ENCODE measurements at regions not wholly inside any gene's neighbourhood (a gene's known extent, or its start where the extent isn't known, plus 50 kb on each side); places are given as distances from the start of the nearest gene placed in this dataset.
"Not testable (repeated sequence)": the region's sequence is repeated elsewhere in the genome, so short reads cannot be mapped to it uniquely, and the experiment has no call there.

DNA sequence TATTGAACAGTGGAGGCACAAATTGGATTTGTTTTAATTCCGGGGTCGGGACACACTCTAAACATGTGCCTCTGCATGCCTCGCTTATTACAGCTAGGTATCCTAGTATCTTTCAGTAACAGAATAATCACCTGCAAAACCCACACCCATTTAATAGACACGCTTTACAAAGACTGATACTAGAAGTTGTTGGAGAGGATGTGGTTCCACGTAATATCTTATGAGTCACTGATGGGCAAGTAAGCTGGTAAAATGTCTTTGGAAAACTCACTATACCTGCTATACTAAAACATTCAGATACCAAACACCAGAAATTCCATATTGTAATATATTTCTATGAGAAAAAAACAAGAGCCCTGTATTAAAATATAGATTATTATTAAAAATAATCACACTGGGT is 84.0 kb downstream of the GGTLC2 start:
- Mint-ChIP-seq H3K4me1 (ENCODE audit: low read depth) (peaks cover 12% of the 10 kb centered on the region), H3K4me3 (no peak overlapping the region)

DNA sequence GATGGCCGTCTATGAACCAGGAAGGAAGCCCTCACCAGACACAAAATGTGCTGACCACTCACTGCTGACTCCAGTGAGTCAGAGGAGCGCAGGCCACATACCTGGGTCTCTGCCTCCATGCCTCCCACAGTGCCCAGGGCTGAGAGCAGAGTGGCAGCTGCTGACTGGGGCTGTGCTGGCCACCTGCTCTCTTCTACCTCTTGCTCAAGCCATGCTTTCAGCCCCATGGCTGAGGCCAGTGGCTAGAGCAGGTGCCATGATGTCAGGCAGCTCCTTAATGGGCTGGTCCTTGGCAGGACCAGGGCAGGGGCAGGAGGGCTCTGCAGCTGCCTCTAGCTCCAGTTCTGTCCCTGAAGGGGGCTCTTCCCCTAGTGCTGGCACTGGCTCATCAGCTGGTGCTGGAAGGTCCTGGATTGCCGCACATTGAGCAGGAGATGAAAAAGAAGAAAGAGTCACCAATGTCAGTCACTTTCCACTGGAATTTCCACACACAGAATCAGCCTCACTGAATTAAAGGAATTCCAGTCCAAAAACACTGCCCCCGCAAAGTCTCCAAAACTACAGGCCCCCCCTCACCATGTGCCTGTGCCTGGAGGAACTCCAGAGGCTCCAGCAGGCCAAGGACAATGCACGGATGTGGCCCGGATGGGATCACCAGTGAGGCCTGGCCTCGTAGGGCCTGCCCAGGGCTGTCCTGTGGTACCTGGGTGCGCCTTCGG is 86.4 kb downstream of the GGTLC2 start:
- intact Hi-C loops (cut with micrococcal nuclease): no loop called here
- Mint-ChIP-seq H3K27me3 (peaks cover 5% of the 10 kb centered on the region), H3K9me3 (no peaks in the 10 kb centered on the region), H3K27ac (no peak overlapping the region), H3K4me3 (no peak overlapping the region), H3K4me1 (ENCODE audit: low read depth) (peaks cover 19% of the 10 kb centered on the region), H3K36me3 (ENCODE audit: low read depth) (no peaks in the 10 kb centered on the region)
- DNase-seq: no peak
- TF ChIP-seq, protein P1, sequence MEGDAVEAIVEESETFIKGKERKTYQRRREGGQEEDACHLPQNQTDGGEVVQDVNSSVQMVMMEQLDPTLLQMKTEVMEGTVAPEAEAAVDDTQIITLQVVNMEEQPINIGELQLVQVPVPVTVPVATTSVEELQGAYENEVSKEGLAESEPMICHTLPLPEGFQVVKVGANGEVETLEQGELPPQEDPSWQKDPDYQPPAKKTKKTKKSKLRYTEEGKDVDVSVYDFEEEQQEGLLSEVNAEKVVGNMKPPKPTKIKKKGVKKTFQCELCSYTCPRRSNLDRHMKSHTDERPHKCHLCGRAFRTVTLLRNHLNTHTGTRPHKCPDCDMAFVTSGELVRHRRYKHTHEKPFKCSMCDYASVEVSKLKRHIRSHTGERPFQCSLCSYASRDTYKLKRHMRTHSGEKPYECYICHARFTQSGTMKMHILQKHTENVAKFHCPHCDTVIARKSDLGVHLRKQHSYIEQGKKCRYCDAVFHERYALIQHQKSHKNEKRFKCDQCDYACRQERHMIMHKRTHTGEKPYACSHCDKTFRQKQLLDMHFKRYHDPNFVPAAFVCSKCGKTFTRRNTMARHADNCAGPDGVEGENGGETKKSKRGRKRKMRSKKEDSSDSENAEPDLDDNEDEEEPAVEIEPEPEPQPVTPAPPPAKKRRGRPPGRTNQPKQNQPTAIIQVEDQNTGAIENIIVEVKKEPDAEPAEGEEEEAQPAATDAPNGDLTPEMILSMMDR (IDR thresholded peaks at IDR 0.05): no peak
- ChIA-PET CTCF (interaction anchor here (0.9 to 2.4 kb wide), 4 partner anchors 15 to 172 kb away, joined by 3 to 8 read pairs (median 6); partner anchors contain the start of gene PRAME), POLR2A (no interaction called here)
- ATAC-seq: no peak

More for the DNA sequence above, 84.0 kb downstream of the GGTLC2 start:
- H3K27ac Mint-ChIP-seq: no peak overlapping the region
- H3K27me3 Mint-ChIP-seq: peaks cover 5% of the 10 kb centered on the region
- DNase-seq (no peak), ATAC-seq (no peak)
- no peaks in the 10 kb centered on the region for H3K36me3 Mint-ChIP-seq (ENCODE audit: low read depth)
- ChIA-PET CTCF (no interaction called here), POLR2A (no interaction called here)
- intact Hi-C loops (cut with micrococcal nuclease): no loop called here
- TF ChIP-seq, protein P1 (IDR thresholded peaks at IDR 0.05): no peak
- no peaks in the 10 kb centered on the region for H3K9me3 Mint-ChIP-seq

DNA sequence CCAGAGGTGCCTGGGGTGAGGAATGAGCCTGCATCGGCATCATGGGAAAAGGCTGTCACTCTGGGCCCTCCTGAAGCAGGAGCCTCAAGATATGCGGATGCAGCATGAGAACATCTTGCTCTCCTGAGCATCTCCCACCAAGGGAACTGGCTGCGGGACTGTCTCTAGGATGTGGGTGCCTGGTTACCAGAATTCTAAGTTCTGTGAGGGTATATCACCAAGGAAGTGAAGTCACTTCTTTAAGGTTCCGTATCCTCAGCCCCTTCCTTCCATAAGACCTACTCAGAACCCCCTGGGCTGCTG is 86.9 kb downstream of the GGTLC2 start:
- Mint-ChIP-seq H3K9me3 (no peaks in the 10 kb centered on the region), H3K27ac (no peak overlapping the region), H3K36me3 (ENCODE audit: low read depth) (no peaks in the 10 kb centered on the region), H3K27me3 (peaks cover 5% of the 10 kb centered on the region), H3K4me1 (ENCODE audit: low read depth) (peaks cover 19% of the 10 kb centered on the region), H3K4me3 (no peak overlapping the region)
- CTCF ChIA-PET: interaction anchor here (1.8 to 2.4 kb wide), 2 partner anchors 22 kb away, joined by 6 to 8 read pairs; no protein-coding TSS in a partner anchor
- ATAC-seq (no peak), DNase-seq (no peak)
- intact Hi-C loops (cut with micrococcal nuclease): no loop called here
- POLR2A ChIA-PET: no interaction called here
- TF ChIP-seq, protein P1 (IDR thresholded peaks at IDR 0.05): no peak

DNA sequence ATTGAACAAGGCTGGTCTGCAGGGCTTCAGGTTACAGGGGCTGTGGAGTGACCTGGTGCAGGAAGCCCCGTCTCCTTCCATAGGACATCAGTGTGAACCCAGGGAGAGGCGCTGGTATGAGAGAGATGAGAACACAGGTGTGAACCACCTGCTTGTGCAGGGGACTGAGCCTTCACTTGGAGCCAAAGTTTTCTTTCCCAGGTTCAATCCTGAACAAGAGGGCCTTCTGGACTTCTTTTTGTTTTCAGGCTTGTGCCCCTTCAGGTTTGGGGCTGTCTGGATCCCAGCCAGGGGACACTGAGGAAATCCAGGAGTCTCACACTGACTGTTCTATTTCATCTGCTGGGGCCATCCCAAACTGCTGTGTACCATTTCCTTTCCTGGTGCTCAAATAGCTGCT is 88.6 kb downstream of the GGTLC2 start:
- H3K36me3 Mint-ChIP-seq (ENCODE audit: low read depth); DNase-seq; H3K27ac Mint-ChIP-seq; POLR2A ChIA-PET; CTCF ChIA-PET; H3K4me3 Mint-ChIP-seq; intact Hi-C loops (cut with micrococcal nuclease); H3K9me3 Mint-ChIP-seq; H3K27me3 Mint-ChIP-seq; ATAC-seq: not testable (repeated sequence)
- H3K4me1 Mint-ChIP-seq (ENCODE audit: low read depth): peaks cover 18% of the 10 kb centered on the region

DNA sequence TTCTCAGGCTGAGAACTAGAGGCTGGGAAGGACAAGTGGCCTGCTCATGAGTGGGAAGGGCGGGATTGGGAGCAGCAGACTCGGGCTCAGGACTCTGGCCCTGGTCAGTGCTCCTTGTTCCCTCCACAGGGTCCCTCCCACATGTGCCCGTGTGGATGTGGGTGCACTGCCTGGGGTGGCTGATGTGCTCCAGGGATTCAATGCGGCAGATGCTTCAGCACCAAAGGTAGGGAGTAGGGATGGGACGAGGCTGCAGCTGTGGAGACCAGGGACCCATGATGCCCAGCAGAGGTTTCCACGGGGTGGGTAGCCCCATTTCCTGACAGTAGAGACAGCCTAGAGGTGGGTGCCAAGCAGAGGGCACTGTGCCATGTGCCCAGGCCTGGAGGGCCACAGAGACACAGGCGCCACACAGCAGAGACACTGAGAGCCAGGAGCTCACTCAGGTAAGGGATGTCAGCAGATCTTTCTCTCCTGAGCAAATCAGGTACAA is 89.5 kb downstream of the GGTLC2 start:
- H3K36me3 Mint-ChIP-seq (ENCODE audit: low read depth): no peaks in the 10 kb centered on the region
- H3K27ac Mint-ChIP-seq: no peak overlapping the region
- intact Hi-C loops (cut with micrococcal nuclease): no loop called here
- no peaks in the 10 kb centered on the region for H3K9me3 Mint-ChIP-seq
- ATAC-seq (no peak), DNase-seq (no peak)
- H3K4me3 Mint-ChIP-seq: no peak overlapping the region
- TF ChIP-seq, protein P1 (IDR thresholded peaks at IDR 0.05): no peak
- CTCF ChIA-PET: interaction anchor here (1.3 to 1.6 kb wide), 2 partner anchors 12 to 19 kb away, joined by 5 to 8 read pairs; no protein-coding TSS in a partner anchor
- peaks cover 5% of the 10 kb centered on the region for H3K27me3 Mint-ChIP-seq
- peaks cover 13% of the 10 kb centered on the region for H3K4me1 Mint-ChIP-seq (ENCODE audit: low read depth)
- POLR2A ChIA-PET: no interaction called here

DNA sequence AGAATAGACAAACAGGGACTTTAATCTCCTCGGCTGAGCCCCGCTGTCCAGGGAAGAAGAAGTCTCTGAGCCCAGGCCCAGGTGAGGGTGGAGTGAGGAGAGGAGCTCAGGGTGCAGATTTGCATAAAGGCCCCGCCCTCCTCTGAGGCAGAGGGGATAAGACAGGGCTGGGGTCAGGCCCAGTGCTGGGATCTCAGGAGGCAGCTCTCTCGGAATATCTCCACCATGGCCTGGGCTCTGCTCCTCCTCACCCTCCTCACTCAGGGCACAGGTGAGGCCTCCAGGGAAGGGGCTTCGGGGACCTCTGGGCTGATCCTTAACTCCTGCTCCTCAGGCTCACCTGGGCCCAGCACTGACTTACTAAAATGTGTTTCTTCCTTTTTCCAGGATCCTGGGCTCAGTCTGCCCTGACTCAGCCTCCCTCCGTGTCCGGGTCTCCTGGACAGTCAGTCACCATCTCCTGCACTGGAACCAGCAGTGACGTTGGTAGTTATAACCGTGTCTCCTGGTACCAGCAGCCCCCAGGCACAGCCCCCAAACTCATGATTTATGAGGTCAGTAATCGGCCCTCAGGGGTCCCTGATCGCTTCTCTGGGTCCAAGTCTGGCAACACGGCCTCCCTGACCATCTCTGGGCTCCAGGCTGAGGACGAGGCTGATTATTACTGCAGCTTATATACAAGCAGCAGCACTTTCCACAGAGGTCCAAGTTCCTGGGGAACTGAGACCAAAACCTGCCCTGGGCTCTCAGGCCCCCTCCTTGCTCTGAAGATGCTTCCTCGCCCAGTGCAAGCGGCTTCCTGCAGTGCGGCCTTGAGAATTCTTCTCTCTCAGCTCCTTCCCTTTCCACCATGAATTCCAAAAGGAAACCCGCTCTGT is 90.2 kb downstream of the GGTLC2 start:
- not testable (repeated sequence) for ATAC-seq

DNA sequence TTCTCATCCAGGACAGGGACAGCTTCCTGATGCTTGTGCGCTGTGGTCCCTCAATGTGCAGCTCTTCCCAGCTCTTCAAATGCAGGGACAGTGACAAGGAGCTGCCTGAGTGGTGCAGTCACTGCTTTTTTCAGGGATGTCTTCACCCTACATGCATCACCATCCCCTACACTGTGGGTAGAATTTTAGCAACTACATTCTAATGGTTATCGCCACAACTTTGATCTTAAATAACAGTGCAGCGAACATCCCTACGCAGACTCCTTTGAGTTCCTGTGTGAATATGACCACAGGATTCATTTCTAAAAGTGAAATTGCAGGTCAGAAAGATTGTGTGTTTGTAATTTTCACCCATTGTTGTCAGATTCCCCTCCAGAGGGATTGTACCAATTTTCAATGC is 90.9 kb downstream of the GGTLC2 start:
- POLR2A ChIA-PET; H3K27ac Mint-ChIP-seq; intact Hi-C loops (cut with micrococcal nuclease); H3K36me3 Mint-ChIP-seq (ENCODE audit: low read depth); H3K4me3 Mint-ChIP-seq; DNase-seq; H3K27me3 Mint-ChIP-seq; H3K9me3 Mint-ChIP-seq; ATAC-seq: not testable (repeated sequence)
- CTCF ChIA-PET: interaction anchor here (1.6 kb wide), 1 partner anchor 10 kb away, joined by 8 read pairs; no protein-coding TSS in a partner anchor
- H3K4me1 Mint-ChIP-seq (ENCODE audit: low read depth): peaks cover 13% of the 10 kb centered on the region

More for the DNA sequence above, 90.2 kb downstream of the GGTLC2 start:
- DNase-seq; H3K9me3 Mint-ChIP-seq; intact Hi-C loops (cut with micrococcal nuclease); POLR2A ChIA-PET; H3K27ac Mint-ChIP-seq; H3K4me3 Mint-ChIP-seq; H3K27me3 Mint-ChIP-seq; H3K36me3 Mint-ChIP-seq (ENCODE audit: low read depth): not testable (repeated sequence)
- peaks cover 13% of the 10 kb centered on the region for H3K4me1 Mint-ChIP-seq (ENCODE audit: low read depth)
- CTCF ChIA-PET: interaction anchor here (1.3 to 1.6 kb wide), 2 partner anchors 11 to 19 kb away, joined by 5 to 8 read pairs; no protein-coding TSS in a partner anchor

Measured in activated CD8-positive, alpha-beta T cell treated with anti-CD3 and anti-CD28 coated beads for 36 hours (primary cell).